C4-2B (cell line): ENCODE measurements at regions not wholly inside any gene's neighbourhood (a gene's known extent, or its start where the extent isn't known, plus 50 kb on each side); places are given as distances from the start of the nearest gene placed in this dataset.

ENCODE experiments used
- CTCF ChIP-seq: fragments of 450-650 bp; conservative IDR thresholded peaks from 2 replicates; pipeline ENCODE4 v1.5.1; 2017; ENCODE audit warnings: mild to moderate bottlenecking
- ZFX ChIP-seq: fragments of 450-650 bp; IDR thresholded peaks from 2 replicates; pipeline ENCODE4 v1.6.1; 2017

GRCh38 chr4:27770895-27771294 is 910.3 kb downstream of the STIM2 start:
- no peak for TF ChIP-seq CTCF
- TF ChIP-seq ZFX = no peak
